ENCODE measurements at regions not wholly inside any gene's neighbourhood (a gene's known extent, or its start where the extent isn't known, plus 50 kb on each side); places are given as distances from the start of the nearest gene placed in this dataset.

- TF ChIP-seq CTCF (IDR thresholded peaks at IDR 0.05) (no peak), POLR2A (IDR thresholded peaks at IDR 0.05) (no peak)
Measured at GRCh38 chr1:25048728-25049127, 118.7 kb upstream of the RUNX3 start.
